ENCODE measurements at regions not wholly inside any gene's neighbourhood (a gene's known extent, or its start where the extent isn't known, plus 50 kb on each side); places are given as distances from the start of the nearest gene placed in this dataset.
"Not testable (repeated sequence)": the region's sequence is repeated elsewhere in the genome, so short reads cannot be mapped to it uniquely, and the experiment has no call there.

DNA sequence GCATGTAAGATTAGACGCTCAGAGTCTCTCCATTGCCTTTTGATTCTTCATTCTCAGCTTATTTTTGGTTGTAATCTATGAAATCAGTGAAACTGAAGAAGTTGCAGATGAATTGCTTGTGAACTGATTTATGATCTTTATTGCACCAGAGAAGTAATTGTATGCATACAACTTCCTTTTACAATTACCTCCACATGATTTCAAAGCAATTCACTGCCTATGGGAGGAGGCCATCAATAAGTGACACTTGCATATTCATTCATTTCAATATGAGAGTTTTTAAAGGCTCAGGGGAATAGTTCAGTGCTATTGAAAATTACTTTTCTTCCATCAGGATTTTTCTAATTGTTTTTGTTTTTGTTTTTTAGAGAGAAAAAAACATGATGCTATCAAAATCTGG is 222.3 kb downstream of the NKX6-1 start:
- DNase-seq: no peak

DNA sequence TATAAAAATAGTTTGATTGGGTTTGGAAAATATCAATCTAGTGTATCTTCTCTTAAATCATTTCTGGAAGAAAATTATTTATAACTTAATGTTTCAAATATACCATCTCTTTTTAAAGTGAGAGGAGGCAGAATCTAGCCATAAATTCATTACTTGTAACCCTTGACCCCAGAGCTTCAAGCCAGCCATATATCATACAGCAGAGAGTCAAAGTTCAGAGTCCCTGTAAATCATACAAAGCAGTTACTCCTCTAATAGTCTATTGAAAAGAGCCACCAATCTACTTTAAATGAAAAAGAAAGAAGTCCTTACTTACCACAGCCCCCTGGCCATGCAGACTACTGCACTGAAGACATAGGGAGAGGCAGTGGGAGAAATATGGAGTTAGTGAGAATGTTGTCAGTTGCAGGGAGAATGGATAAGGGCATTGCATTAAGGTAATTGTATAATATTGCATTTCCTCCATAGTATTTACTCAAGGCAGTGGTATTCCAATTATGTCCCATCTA is 229.5 kb downstream of the NKX6-1 start:
- DNase-seq: no peak

DNA sequence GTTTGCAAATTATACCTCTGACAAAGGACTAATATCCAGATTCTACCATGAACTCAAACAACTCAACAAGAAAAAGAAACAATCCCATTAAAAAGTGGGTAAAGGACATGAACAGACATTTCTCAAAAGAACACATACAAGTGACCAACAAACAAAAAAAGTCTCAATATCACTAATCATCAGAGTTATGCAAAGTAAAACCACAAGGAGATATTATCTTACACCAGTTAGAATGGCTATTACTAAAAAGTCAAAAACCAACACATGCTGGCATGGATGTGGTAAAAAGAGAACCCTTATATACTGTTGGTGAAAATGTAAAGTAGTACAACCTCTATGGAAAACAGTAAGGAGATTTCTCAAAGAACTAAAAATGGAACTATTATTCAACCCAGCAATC is 234.4 kb downstream of the NKX6-1 start:
- DNase-seq: no peak

DNA sequence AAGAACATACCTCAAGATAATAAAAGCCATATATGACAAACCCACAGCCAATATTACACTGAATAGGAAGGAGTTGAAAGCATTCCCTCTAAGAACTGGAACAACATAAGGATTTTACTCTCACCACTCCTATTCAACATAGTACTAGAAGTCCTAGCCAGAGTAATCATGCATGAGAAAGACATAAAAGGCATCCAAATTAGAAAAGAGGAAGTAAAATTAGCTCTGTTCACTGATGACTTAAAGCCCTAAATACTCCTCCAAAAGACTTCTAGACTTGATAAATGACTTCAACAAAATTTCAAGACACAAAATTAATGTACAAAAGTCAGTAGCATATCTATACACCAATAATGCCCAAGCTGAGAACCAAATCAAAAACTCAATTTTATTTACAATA is 235.7 kb downstream of the NKX6-1 start:
- DNase-seq: no peak

DNA sequence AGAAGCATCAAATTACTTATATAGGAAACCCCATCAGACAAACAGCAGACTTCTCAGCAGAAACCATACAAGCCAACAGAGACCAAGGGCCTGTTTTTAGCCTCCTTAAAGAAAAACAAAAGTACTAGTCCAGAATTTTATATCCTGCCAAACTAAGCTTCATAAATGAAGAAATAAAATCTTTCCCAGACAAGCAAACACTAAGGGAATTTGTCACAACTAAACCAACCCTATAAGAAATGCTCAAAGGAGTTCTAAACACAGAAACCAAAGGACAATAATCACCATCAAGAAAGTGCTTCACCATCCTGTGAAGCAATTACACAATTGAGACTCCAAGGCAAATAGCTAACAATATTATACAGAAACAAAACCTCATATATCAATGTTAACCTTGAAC is 238.6 kb downstream of the NKX6-1 start:
- no peak for DNase-seq

DNA sequence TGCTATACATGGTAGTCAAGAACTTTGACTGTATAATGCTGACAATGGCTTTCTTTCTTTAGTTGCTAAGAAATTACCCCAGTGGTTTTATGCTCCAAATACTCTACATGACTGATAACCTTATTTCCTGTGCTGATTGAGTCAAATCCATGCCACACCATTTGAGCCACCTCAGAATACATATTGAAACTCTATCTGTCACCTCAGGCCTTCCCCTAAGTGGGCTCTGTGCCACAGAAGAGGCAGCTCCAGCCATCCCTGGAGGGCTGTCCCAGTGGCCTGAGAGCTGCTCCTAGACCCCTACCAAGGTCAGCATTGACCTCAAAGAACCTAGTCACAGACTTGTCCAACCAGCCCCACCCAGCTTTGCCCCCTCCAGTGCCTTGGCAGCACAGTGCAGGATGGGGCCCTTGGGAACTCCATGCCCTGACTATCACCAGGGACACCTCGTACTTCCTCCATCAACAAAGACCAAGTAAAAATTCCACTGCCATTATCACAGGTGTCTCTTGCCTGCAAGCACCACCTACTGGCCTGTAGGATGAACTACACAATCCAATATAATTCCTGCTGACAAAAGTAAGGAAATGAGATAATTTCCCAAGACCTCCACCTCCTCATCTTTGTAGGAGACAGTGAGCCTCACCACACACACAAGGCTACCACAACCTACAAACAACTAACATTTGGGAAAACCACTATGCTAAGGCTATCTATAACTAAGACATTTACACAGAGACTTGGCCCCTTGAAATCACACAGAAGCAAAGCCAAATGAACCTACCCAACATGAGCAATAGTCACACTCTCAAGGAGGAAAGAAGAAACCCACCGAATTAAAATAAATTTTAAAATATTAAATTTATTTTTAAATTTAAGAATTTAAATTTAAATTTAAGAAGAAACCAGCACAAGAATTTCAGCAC is 239.9 kb downstream of the NKX6-1 start:
- DNase-seq: no peak

DNA sequence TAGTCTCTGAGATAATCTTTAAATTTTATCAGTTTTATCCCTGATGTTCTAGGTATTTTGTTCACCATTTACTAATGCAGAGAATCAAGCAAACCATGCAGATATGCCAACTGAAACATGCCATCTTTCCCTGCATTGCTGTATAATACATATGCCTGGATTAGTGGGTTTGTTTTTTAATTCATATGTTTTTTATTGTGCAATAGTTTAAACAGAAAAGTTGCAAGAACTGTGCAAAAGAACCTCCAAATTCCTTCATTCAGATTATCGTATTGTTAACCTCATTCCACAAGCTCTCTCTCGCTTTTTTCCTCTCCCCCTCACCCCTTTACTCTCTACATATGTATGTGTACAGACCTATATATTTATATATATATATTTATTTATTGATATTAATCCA is 244.6 kb downstream of the NKX6-1 start:
- no peak for DNase-seq

DNA sequence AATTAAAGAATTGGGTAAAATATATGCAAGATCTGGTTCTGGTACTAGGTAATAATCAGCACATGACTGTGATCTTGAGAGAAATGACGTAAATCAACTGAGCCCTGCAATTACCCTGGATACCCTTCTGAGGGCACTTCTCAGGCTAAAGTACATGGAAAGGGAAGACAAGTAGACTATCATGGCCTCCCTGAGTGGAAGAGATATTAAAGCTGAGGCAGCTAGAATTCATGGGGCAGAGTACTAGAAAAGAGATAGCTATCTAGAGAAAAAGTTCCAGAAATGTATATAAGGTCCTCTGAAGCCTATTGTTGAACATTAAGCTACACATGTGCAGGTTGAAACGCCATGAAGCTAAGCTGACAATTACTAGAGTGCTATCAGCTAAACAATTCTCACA is 249.6 kb downstream of the NKX6-1 start:
- no peak for DNase-seq

DNA sequence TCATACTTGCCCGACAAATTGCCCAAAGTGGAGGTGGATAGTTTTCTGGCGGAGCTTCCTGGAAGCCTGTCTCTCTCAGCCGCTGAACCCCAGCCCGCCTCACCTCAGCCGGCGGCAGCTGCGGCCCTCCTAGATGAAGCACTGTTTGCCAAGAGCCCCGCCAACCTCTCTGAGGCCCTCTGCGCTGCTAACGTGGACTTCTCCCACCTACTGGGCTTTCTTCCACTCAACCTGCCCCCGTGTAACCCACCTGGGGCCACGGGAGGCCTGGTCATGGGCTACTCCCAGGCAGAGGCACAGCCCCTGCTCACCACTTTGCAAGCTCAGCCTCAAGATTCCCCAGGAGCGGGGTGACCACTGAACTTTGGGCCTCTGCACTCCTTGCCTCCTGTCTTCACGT is 254.1 kb downstream of the NKX6-1 start:
- not testable (repeated sequence) for DNase-seq

DNA sequence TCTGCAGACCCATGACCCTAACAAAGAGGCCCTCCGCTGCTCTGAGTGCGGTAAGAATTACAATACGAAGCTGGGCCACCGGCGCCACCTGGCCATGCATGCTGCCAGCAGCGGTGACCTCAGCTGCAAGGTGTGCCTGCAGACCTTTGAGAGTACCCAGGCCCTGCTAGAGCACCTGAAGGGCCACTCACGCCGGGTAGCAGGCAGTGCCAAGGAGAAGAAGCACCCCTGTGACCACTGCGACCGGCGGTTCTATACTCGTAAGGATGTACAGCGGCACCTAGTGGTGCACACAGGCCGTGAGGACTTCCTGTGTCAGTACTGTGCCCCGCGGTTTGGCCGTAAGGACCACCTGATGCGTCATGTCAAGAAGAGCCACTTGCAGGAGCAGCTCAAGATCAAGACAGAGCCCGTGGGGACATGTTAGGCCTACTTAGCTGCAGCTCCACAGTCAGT is 254.7 kb downstream of the NKX6-1 start:
- not testable (repeated sequence) for DNase-seq

DNA sequence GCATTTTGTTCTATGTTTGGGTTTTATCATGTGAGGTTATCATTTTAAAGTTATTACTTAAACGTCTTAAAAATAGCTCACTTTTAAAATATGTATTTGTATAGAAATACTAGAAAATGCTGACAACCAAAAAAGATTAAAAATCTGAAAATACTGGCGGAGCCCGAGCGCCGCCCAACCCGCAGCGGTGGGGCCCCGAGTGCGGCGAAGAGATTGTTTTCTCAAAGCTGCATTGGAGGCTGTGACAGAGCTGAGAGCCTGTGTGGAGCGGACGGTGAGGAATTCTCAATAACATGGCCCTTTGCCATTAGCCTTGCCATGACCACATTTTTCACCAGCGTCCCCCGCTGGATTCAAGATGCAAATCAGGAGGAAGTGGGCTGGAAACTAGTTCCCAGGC is 255.4 kb downstream of the NKX6-1 start:
- no peak for DNase-seq

DNA sequence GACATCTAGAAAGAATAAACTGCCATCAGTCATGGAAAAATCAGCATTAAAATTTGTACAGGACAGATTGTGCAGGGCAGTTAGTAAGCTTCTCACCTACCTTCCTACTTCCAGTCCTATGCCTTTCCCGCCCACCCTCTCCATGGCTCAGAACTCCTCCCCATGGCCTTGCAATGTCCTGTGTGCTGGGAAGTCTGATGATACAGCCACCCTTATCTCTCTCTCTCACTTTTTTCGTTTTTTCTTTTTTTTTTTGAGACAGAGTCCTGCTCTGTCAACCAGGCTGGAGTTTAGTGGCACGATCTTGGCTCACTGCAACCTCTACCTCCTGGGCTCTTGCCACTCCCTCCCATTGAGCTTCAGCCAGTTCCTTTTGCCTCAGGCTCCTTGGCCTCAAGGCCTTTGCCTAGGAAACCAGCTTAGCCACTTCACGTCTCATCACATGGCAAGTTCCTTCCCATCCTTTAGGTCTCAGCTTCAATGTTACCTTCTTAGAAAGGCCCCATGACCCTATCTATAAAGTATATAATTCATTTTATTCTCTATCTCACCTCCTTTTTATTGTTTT is 259.7 kb downstream of the NKX6-1 start:
- DNase-seq: no peak

DNA sequence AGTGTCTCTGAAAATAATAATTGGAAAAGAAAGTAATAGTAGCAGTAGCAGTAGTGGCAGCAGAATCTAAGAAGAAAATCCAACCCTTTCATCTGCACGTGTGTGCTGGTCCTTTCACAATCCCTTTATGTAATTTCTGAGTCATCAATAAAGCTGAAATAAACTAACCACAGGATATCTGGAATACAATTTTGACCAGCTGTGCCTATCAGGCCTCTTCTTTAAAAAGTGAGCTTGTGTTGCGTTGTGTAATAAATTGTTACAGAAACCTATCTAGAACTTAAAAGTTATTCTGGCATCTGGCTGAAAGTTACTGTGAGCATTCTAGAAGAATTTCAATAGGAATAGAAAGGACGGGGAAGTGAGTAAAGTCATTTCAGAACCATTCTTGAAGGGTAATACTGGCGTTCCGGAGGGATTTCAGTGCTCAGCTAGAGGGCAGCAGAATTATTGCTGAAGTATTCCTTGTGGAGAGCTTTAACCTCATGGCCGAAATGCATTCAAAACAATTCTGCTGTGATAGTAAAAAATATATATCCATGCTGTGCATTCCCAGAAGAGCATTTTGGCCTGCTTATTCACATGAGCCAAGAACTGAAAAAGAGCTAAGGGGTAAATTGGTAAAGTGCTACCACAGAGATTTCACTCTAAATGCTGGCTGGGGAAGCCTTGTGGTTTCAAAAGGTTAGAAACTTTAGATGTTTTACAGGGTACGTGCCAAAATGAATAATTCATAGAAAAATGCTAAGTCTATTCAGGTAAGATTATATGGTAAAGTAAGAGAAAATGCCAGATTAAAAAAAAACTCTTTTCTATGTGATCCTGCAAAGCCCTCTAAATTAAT is 260.6 kb downstream of the NKX6-1 start:
- DNase-seq: no peak

DNA sequence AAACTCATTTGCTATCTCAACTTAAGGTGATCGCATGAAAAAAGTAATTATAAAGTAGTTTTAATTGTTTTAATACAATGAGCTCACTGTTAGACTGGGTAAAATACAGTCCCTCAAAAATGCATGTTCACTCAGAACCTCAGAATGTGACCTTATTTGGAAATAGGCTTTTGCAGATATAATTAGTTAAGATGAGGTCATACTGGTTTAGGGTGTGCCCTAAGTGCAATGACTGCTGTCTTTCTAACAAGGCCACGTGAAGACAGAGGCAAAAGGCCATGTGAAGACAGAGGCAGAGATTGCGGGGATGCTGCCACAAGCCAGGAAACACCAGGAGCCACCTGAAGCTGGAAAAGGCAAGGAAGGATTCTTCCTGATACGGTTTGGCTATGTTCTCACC is 262.1 kb downstream of the NKX6-1 start:
- DNase-seq: no peak

DNA sequence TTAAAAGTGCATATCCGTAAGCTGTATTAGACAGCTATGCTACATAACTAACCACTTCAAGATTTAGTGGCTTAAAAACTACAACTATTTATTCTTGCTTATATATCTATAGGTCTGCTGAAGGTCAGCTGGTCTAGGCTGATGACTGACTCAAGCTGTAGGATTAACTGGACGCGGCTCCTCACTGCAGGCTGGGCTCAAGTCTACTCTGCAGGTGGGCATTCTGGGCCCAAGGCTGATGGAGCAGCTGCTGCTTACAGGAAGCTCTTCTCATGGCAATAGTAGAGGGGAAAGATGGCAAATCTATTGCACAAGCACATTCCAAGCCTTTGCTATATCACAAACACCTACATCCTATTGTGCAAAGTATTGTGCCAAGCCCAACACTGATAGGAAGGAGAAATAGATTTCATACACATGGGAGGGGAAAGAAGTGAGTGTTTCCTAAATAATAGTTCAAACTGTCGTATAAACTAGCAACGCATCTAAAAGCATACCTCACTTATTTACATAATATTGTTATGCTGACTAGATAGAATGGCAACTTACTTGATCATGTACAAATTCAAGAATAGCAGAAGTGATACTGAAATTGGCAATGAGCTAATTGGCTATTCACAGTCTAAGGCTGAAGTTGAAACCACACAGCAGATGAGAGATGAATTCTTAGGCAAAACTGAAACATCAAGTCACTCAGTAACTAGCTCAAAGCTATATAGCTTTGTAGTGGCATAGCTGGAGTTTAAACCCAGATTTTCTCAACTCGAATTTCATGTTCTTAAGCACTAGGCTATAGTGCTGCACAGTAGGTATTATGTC is 263.8 kb downstream of the NKX6-1 start:
- no peak for DNase-seq

DNA sequence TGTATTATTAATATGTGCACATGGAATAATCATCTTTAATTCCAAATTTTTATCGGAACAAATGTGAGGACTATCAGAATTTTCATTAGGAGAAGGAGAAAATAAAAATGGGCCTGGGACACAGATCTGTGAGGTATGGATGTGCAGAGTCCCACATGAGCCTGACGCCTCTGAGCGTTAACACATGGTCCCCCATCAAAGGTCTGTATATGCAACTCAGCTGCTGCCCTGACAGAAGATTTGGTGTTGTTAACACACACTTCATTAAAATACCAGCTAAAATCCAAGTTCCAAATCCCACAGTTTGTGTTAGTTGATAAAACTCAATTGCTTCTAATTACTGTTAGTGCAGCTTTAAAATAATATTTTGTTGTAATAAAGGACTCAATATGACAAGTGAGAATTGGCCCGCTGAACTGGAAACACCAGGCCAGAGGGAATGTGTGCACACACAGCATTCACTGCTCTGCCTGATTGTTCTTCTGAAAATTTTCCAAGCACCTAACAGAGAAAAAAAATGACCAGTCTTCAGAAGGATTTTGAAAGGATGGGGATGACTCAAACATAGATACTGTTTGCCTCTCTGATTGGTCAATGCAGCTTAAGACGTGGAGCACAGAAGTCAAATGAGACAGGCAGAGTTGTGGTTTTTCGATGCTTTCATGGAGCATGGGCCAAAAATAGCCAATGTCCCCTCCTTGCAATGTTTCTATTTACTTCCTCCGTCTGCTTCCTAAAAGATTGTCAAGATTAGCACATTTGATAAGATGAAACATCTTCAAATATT is 266.6 kb downstream of the NKX6-1 start:
- DNase-seq: no peak

DNA sequence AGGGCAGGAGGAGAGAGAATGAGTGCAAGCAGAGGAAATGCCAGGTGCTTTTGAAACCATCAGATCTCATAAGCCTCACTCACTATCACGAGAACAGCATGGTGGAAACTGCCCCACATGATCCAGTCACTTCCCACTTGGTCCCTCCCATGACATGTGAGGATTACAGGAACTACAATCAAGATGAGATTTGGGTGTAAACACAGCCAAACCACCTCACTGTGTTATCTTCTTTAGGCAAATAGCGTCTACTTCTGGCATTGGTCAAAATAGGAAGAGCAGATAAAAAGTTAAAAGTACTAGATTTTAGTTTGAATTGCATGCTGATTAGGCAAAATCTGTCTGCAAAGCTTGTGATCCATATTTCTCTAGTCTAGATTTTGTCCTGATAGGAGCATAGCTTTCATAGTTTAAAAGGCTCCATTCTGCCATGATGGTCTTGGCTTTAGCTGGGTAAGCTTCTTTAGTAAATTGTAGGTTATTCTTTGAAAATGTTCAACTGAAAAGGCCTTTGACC is 267.5 kb downstream of the NKX6-1 start:
- DNase-seq: no peak

DNA sequence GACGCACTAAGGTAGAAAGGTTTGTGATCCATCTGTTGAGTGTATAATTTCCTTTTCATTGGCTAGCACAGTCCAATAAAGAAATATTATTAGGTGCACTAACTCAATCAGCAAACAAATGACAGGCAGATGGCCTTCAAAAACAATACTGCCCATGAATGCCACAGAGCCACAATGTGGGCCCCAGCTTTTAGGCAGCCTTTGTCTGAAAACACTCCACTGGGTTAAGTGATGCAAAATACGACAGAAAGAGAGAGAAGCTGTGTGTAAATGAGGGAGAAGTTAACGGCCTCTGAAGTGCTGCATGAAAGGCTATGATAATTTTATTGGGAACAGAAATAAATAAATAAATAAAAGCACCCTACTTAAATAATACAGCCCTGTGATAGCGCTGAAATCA is 274.6 kb downstream of the NKX6-1 start:
- DNase-seq: no peak

DNA sequence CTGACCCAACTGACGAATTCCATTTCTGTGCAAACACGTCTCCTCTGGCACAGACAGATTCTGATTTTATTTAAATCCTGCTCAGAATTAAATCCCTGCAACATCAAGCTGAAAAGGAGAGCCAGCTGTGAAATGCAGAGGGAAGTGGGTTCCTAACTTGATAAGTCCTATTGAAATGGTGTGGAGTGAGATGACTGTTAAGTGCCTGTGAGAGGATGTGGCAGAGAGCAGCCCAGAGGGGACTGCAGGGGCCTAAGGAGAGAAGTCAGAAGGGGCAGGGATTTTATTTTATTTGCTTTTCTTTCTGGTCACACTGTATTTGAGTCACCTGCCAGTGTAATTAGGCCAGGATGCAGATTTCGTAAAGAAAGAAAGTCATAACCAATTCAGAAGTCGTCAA is 277.4 kb downstream of the NKX6-1 start:
- DNase-seq: no peak

DNA sequence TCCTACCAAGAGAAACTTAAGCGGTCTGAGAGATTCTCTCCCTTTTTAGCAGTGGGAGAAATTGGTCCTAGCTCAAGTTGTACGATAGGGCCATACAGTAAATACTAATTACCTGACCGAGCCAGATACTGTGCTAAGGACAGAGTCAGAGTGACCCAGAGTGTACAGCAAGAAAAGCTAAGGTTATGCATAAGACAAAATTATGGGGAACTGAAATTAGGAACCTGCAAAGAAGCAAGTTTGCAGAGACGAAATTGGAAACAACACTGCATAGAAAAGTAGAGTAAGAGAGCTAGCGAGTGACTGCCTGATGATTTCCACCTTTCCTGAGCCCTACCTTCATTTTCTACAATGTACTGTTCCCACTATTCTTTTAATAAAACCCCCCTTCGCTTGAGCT is 278.1 kb downstream of the NKX6-1 start:
- DNase-seq: no peak

DNA sequence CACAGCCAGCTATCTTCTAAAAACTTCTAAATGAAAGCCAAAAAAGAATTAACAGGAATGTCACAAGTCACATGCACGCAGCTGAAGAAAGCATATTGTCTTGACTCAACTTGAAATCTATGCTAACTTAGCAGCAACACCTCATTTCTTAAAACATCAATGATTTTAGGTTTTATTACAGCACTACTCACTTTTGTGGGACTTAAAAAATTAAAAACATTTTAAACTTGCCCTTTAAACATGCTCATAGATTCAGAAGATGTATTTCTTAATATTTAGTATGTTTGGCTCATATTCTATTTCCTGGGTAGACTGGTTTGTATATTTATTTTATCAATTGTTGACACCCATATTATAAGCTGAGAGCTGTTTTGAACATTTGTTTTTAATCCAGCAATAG is 279.4 kb downstream of the NKX6-1 start:
- no peak for DNase-seq

Data from NCI-H510A treated with DMSO at 0.1 percent for 48 hours (cell line).